ENCODE measurements at regions not wholly inside any gene's neighbourhood (a gene's known extent, or its start where the extent isn't known, plus 50 kb on each side); places are given as distances from the start of the nearest gene placed in this dataset.
"Not testable (repeated sequence)": the region's sequence is repeated elsewhere in the genome, so short reads cannot be mapped to it uniquely, and the experiment has no call there.

- Histone ChIP-seq H3K27ac (ENCODE audit: low read depth, low read length) (no peak overlapping the region), H3K4me3 (replicated peaks in 1 of 2; ENCODE audit: low read depth in 1 of 2, low read length in 2 of 2) (no peak overlapping the region), H3K36me3 (ENCODE audit: control insufficient read depth in 1 of 2, insufficient read depth in 2 of 2, low read length in 2 of 2) (no peaks in the 10 kb centered on the region), H3K79me2 (ENCODE audit: insufficient read depth, low read length) (no peaks in the 10 kb centered on the region), H3K9ac (ENCODE audit: low read length) (no peak overlapping the region), H3K4me2 (ENCODE audit: low read length) (no peak overlapping the region), H3K4me1 (ENCODE audit: control insufficient read depth in 1 of 2, insufficient read depth in 2 of 2, low read length in 2 of 2) (peaks cover 2 to 18% of the 10 kb centered on the region in 2 experiments; a peak in 3 of 4 replicates), H4K20me1 (ENCODE audit: insufficient read depth) (no peaks in the 10 kb centered on the region), H3K27me3 (ENCODE audit: insufficient read depth, low read length) (no peaks in the 10 kb centered on the region), H2AFZ (ENCODE audit: low read depth, low read length, poor library complexity, severe bottlenecking) (no peak overlapping the region), H3K9me2 (ENCODE audit: insufficient read depth) (no peaks in the 10 kb centered on the region), H3K9me3 (ENCODE audit: control insufficient read depth in 1 of 2, insufficient read depth in 1 of 2, low read depth in 1 of 2, low read length in 2 of 2) (no peaks in the 10 kb centered on the region)
- intact Hi-C loops (cut with micrococcal nuclease) = no loop called here
- ChIA-PET POLR2A (no interaction called here), CTCF (no interaction called here), RAD21 (ENCODE audit: low non-redundant PET in 1 of 2, low total read pairs in 2 of 2, uncharacterized antibody in 2 of 2, unreplicated experiment in 2 of 2) (no interaction called here)
- DNase-seq (ENCODE audit: low read depth, low spot score) (no peak), ATAC-seq (no peak)
- no TSS peak for BruUV-seq (replicated peaks)
- no peak for TF ChIP-seq TCF7L2 (IDR thresholded peaks at IDR 0.05; ENCODE audit: borderline replicate concordance, extremely low read depth, insufficient read depth, insufficient read length)
- TF ChIP-seq YY1 (IDR thresholded peaks at IDR 0.05; ENCODE audit: extremely low read depth, insufficient replicate concordance, low read depth, low read length) = no peak
- no peak for TF ChIP-seq RAD21 (IDR thresholded peaks at IDR 0.05; ENCODE audit: low read depth)
- no peak for TF ChIP-seq ZFX (IDR thresholded peaks at IDR 0.05)
- no peak for TF ChIP-seq ATF3 (IDR thresholded peaks at IDR 0.05)
- TF ChIP-seq CTCF (IDR thresholded peaks at IDR 0.05 in 2 of 3, conservative IDR thresholded peaks at IDR 0.05 in 1 of 3; ENCODE audit: borderline replicate concordance in 1 of 3, insufficient read depth in 1 of 3, low read depth in 2 of 3, low read length in 2 of 3) = no peak
- no peak for TF ChIP-seq ELF1 (IDR thresholded peaks at IDR 0.05; ENCODE audit: borderline replicate concordance, low read depth)
- no peak for TF ChIP-seq SIN3A (IDR thresholded peaks at IDR 0.05; ENCODE audit: low read depth)
- no peak for TF ChIP-seq REST (IDR thresholded peaks at IDR 0.05; ENCODE audit: low read depth)
- TF ChIP-seq SP1 (IDR thresholded peaks at IDR 0.05; ENCODE audit: low read depth) = no peak
Observed at GRCh38 chr2:109692013-109692743, 78.0 kb downstream of the SOWAHC start.

- POLR2A ChIA-PET; CTCF ChIA-PET; H3K79me2 ChIP-seq (ENCODE audit: insufficient read depth, low read length); ATAC-seq; RAD21 ChIA-PET (ENCODE audit: low non-redundant PET in 1 of 2, low total read pairs in 2 of 2, uncharacterized antibody in 2 of 2, unreplicated experiment in 2 of 2); H3K27me3 ChIP-seq (ENCODE audit: insufficient read depth, low read length); H3K27ac ChIP-seq (ENCODE audit: low read depth, low read length); H4K20me1 ChIP-seq (ENCODE audit: insufficient read depth); DNase-seq (ENCODE audit: low read depth, low spot score); H3K4me2 ChIP-seq (ENCODE audit: low read length); BruUV-seq (replicated peaks); H3K9me3 ChIP-seq (ENCODE audit: control insufficient read depth in 1 of 2, insufficient read depth in 1 of 2, low read depth in 1 of 2, low read length in 2 of 2); H3K9ac ChIP-seq (ENCODE audit: low read length); H2AFZ ChIP-seq (ENCODE audit: low read depth, low read length, poor library complexity, severe bottlenecking); H3K9me2 ChIP-seq (ENCODE audit: insufficient read depth); intact Hi-C loops (cut with micrococcal nuclease); H3K36me3 ChIP-seq (ENCODE audit: control insufficient read depth in 1 of 2, insufficient read depth in 2 of 2, low read length in 2 of 2); H3K4me3 ChIP-seq (replicated peaks in 1 of 2; ENCODE audit: low read depth in 1 of 2, low read length in 2 of 2): not testable (repeated sequence)
- peaks cover 2 to 18% of the 10 kb centered on the region in 2 experiments; a peak in 3 of 4 replicates for H3K4me1 ChIP-seq (ENCODE audit: control insufficient read depth in 1 of 2, insufficient read depth in 2 of 2, low read length in 2 of 2)
Observed at GRCh38 chr2:109692831-109693230, 78.7 kb downstream of the SOWAHC start.
